Putamen (tissue), 1 donor: ENCODE measurements at regions not wholly inside any gene's neighbourhood (a gene's known extent, or its start where the extent isn't known, plus 50 kb on each side); places are given as distances from the start of the nearest gene placed in this dataset.
"Not testable (repeated sequence)": the region's sequence is repeated elsewhere in the genome, so short reads cannot be mapped to it uniquely, and the experiment has no call there.

Experiments
- DNase-seq: peaks from one replicate; pipeline ENCODE4 v3.0.0-alpha.2; 2016; ENCODE audit warnings: low spot score

DNA sequence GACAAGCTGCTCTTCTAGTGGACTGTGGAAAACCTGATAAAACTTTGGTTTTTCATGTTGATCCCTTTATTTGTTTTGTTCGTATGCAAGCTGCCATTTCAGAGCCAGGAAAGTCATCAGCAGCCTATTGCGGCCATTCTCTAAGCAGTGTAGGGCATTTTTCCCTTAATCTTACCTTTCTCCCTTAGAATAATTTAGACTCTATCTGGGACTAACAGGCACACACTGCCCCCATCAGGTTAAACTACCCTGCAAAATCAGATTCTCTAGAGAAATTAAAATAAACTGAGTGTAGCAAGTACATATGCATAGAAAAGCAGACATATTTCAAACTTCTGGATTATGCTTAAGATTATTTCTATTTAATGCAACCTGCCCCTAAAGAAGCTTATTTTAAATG, 347.5 kb downstream of the METTL4 start:
- peak; percentile 15 for DNase-seq

GRCh38 chr18:2236232-2236631, 335.1 kb downstream of the METTL4 start:
- no peak for DNase-seq

- DNase-seq, result no peak
Observed at GRCh38 chr18:2237706-2238105, 333.6 kb downstream of the METTL4 start.

- DNase-seq, result no peak
Observed at GRCh38 chr18:2240311-2240705, 331.0 kb downstream of the METTL4 start.

- DNase-seq, result no peak
Observed at GRCh38 chr18:2244641-2245040, 326.7 kb downstream of the METTL4 start.

DNA sequence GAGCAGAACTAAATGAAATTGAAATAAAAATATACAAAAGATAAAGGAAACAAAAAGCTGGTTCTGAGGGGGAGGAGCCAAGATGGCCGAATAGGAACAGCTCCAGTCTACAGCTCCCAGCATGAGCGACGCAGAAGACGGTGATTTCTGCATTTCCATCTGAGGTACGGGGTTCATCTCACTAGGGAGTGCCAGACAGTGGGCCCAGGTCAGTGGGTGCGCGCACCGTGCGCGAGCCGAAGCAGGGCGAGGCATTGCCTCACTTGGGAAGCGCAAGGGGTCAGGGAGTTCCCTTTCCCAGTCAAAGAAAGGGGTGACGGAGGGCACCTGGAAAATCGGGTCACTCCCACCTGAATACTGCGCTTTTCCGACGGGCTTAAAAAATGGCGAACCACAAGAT, 324.2 kb downstream of the METTL4 start:
- not testable (repeated sequence) for DNase-seq

GRCh38 chr18:2254977-2255376, 316.3 kb downstream of the METTL4 start:
- no peak for DNase-seq

GRCh38 chr18:2256577-2256976, 314.7 kb downstream of the METTL4 start:
- no peak for DNase-seq

DNA sequence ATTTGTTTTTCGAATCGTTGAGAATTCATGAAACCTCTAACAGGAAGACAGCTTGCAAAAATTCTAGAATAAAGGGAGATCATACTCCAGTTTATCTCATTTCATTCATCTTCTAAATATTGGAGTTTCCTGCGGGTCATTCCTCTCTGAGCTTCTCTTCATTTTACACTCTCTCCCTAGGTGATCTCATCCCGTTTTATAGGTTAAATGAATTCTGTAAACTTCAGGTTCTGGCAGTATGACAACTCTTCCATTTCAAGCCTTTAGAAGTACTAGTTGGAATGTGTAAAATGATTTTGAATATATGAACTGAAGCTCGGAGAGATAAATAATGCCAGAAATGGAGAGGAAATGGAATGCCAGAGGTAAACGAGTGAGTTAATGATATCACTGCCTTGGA, 312.4 kb downstream of the METTL4 start:
- DNase-seq, result no peak

- DNase-seq, result no peak
Observed at GRCh38 chr18:2263303-2263890, 307.9 kb downstream of the METTL4 start.

DNA sequence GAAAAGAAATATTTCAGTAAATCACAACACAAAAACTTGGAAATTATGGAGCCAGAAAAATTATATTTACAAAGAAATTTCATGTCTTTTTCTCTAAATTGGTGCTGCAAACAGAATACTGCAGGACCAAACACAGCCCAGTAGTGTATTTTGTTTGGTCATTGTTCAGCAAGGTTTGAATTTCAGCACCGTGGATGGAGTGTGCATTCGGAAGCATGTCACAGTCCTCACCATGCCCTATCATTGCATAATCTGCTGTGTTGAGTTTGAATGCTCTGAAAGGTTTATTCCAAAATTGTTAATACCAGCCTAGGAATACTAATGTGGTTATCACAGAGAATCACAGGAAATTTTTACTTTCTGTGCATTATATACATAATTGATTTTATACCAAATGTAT, 296.7 kb downstream of the METTL4 start:
- DNase-seq, result no peak

DNA sequence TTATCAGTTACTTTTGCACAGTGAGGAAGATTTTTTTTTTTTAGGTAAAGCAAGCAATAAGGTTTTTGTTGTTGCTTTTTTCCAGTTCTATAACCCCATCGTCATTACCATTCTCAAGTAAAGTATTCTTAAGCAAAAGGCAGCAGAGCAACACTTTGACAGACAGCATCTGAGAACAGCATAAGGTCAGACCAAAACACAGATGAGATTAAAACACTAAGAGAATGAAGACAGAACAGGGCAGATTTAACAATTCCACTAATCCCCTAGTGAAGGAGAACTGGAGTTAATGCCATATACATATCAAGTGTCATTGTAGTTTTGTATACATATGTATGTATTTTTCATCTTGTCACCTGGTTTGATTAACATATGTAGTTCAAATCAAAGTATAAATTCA, 290.2 kb downstream of the METTL4 start:
- no peak for DNase-seq

- no peak for DNase-seq
Observed at GRCh38 chr18:2281523-2282199, 289.6 kb downstream of the METTL4 start.

DNA sequence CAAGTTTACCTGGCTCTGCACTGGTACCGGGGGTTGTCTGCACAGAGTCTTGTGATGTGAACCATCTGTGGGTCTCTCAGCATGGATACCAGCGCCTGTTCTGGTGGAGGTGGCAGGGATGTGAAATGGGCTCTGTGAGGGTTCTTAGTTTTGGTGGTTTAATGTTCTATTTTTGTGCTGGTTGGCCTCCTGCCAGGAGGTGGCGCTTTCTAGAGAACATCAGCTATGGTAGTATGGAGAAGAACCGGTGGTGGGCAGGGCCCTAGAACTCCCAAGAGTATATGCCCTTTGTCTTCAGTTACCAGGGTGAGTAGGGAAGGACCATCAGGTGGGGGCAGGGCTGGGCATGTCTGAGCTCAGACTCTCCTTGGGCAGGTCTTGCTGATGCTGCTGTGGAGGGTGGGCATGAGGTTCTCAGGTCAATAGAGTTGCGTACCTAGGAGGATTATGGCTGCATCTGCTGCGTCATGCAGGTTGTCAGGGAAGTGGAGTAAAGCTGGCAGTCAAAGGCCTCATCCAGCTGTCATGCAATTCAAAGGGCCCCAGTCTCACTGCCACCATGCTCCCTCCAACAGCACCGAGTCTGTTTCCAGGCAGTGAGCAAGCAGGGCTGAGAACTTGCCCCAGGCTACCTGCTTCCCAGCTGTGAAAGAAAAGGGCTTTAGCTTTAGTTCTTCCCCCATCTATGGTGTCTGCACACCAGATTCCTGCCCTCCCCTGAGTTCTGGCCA, 278.0 kb downstream of the METTL4 start:
- no peak for DNase-seq

GRCh38 chr18:2301316-2301715, 270.0 kb downstream of the METTL4 start:
- DNase-seq, result no peak

GRCh38 chr18:2302012-2302411, 269.3 kb downstream of the METTL4 start:
- no peak for DNase-seq

GRCh38 chr18:2302628-2303516, 268.4 kb downstream of the METTL4 start:
- DNase-seq, result no peak

GRCh38 chr18:2303517-2304238, 267.6 kb downstream of the METTL4 start:
- DNase-seq, result no peak

DNA sequence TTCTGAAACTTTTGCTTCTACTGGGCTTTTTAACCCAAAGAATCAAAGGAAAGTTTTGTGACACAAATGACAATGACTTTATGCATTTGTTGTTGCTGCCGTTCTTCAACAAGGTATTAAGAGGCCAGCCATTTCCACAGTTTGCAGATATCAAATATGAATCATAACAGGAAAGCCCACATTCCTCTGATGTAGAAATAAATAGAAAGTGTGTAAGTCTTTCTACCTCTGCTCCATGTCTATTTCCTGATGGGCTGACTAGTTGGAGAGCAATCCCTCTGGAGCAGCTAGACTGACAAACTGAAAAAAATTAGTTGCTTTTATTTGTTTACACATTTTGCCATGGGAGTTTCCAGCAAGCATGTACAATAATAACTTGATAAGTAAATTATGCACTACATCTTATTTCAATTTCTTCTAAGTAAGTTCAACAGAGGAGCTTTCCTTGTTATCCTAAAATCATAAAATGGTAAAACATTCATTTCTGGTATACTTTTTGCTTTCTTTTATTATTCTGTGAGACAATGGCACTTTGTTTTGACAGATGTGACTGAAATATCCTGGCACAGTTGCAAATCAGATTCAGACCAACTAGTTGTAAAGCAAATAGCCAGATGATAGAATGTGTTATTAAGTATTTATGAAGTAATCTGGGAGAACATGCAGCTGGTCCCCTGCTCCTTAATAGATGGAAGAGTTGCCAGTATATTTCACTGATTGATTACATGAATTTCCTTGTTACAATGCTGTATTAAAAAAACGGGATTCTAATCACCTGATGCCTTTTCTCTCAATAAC, 266.7 kb downstream of the METTL4 start:
- DNase-seq, result no peak

- DNase-seq, result no peak
Observed at GRCh38 chr18:2306606-2307005, 264.7 kb downstream of the METTL4 start.

DNA sequence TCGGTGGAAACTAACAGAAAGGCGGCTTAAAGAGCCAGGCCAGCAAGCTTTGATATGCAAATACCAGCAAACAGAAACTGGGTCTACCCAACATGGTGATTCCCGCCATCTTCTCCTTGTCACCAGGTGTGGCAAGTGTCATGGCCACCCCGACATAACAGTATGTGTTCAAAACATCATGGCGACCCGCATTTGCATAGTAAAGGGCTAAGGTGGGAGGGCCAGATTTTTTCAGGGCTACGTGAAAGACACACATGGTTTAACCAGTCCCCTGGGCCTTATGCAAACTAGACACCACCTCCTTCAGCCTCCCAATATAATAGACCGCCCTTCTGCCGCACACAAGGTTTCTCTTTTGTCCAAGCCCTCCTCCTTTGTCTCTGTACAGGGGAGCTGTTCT, 260.4 kb downstream of the METTL4 start:
- DNase-seq, result no peak
